Peyer's patch (tissue), 4 donors: ENCODE measurements at regions not wholly inside any gene's neighbourhood (a gene's known extent, or its start where the extent isn't known, plus 50 kb on each side); places are given as distances from the start of the nearest gene placed in this dataset.

Experiments used
- POLR2A ChIP-seq, 2 donors: fragments of 450-650 bp; IDR thresholded peaks; one replicate each; pipeline ENCODE4 v1.5.1; 2017; ENCODE audit warnings: antibody characterized with exemption in 2 of 2, mild to moderate bottlenecking in 2 of 2, moderate library complexity in 2 of 2
- TF ChIP-seq, protein P1 (sequence below), 6 experiments: fragments of 450-650 bp in 4 of 6; fragments of 200-600 bp in 2 of 6; sonication (generic) in 1 of 6; IDR thresholded peaks; one replicate each; pipeline ENCODE4 v1.5.1; 2017 to 2019; ENCODE audit warnings: antibody characterized with exemption in 6 of 6, mild to moderate bottlenecking in 3 of 6, moderate library complexity in 1 of 6

DNA sequence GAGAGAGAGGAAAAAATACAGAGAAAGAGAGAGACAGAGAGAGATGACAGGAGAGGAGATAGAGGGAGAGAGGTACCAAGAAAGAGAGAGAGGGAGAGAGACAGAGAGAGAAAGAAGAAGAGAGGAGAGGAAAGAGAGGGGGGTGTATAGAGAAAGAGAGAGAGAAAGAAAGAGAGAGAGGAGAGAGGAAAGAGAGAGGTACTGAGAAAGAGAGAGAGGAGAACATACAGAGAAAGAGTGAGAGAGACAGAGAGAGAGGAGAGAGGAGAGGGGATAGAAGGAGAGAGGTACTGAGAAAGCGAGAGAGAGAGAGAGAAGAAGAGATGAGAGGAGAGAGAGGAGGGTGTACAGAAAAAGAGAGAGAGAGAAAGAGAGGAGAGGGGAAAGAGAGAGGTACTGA lies 269.4 kb downstream of the CRLF2 start:
- no peak for TF ChIP-seq POLR2A (IDR thresholded peaks at IDR 0.05)
- TF ChIP-seq, protein P1, sequence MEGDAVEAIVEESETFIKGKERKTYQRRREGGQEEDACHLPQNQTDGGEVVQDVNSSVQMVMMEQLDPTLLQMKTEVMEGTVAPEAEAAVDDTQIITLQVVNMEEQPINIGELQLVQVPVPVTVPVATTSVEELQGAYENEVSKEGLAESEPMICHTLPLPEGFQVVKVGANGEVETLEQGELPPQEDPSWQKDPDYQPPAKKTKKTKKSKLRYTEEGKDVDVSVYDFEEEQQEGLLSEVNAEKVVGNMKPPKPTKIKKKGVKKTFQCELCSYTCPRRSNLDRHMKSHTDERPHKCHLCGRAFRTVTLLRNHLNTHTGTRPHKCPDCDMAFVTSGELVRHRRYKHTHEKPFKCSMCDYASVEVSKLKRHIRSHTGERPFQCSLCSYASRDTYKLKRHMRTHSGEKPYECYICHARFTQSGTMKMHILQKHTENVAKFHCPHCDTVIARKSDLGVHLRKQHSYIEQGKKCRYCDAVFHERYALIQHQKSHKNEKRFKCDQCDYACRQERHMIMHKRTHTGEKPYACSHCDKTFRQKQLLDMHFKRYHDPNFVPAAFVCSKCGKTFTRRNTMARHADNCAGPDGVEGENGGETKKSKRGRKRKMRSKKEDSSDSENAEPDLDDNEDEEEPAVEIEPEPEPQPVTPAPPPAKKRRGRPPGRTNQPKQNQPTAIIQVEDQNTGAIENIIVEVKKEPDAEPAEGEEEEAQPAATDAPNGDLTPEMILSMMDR (IDR thresholded peaks at IDR 0.05): no peak
